HCT116 (cell line): ENCODE measurements at regions not wholly inside any gene's neighbourhood (a gene's known extent, or its start where the extent isn't known, plus 50 kb on each side); places are given as distances from the start of the nearest gene placed in this dataset.

Experiments used
- ATAC-seq: fragments of 200-7000 bp; cut with Tn5 transposase; 2 replicates; pipeline ENCODE4 v1.9.1; 2020; ENCODE audit warnings: mild to moderate bottlenecking, moderate library complexity
- BruUV-seq: library from RNA; stranded (reverse); fragments of 400-500 nt; replicated peaks from 2 replicates; lab custom pipeline; 2021; lab: Mats Ljungman, UMichigan
- CTCF ChIA-PET: fragments of 300-600 bp; sonication (Branson Sonifier 250); formaldehyde crosslinking; loops from one replicate; lab custom pipeline; 2021; ENCODE audit warnings: antibody characterized with exemption; lab: Charles Lee
- POLR2A ChIA-PET: fragments of 300-600, 350-600 bp; sonication (Branson Sonifier 250); formaldehyde crosslinking; loops from one replicate; lab custom pipeline; 2021; ENCODE audit warnings: antibody characterized with exemption; lab: Charles Lee
- RAD21 ChIA-PET, 2 experiments: fragments of 300-600 bp; sonication (Branson Sonifier 250); formaldehyde crosslinking; loops; one replicate each; lab custom pipeline; 2023; ENCODE audit warnings: low total read pairs in 2 of 2; ENCODE audit not compliant: uncharacterized antibody in 2 of 2, unreplicated experiment in 2 of 2, low non-redundant PET in 1 of 2; lab: Charles Lee
- DNase-seq: peaks from one replicate; pipeline ENCODE4 v3.0.0-alpha.2; 2010; ENCODE audit warnings: low read depth, low spot score
- H2AFZ ChIP-seq: fragments of 200-600 bp; shearing (Covaris generic), sonication (generic); 2 replicates; pipeline ENCODE4 v1.6.1; 2017; ENCODE audit warnings: low read depth, mixed run types, mixed read lengths, antibody characterized with exemption, low read length; ENCODE audit not compliant: poor library complexity, severe bottlenecking
- H3K27ac ChIP-seq: 2 replicates; pipeline ENCODE4 v1.5.1; 2012; ENCODE audit warnings: low read depth, low read length
- H3K27me3 ChIP-seq: fragments of 200-600 bp; sonication (generic); 2 replicates; pipeline ENCODE4 v1.6.1; 2016; ENCODE audit warnings: mixed run types, low read length, mixed read lengths; ENCODE audit not compliant: insufficient read depth
- H3K36me3 ChIP-seq, 2 experiments: fragments of 200-500 bp in 1 of 2; fragments of 200-600 bp in 1 of 2; sonication (Bioruptor generic) in 1 of 2; sonication (generic) in 1 of 2; 2 replicates each; pipeline versions ENCODE4 v1.5.1 to v1.6.1; 2014 to 2016; ENCODE audit warnings: low read length in 2 of 2, inconsistent platforms in 1 of 2, mixed read lengths in 1 of 2, mixed run types in 1 of 2; ENCODE audit not compliant: insufficient read depth in 2 of 2, control insufficient read depth in 1 of 2
- H3K4me1 ChIP-seq, 2 experiments: fragments of 200-600 bp in 1 of 2; sonication (generic) in 1 of 2; 2 replicates each; pipeline versions ENCODE4 v1.5.1 to v1.6.1; 2012 to 2017; ENCODE audit warnings: low read length in 2 of 2, inconsistent platforms in 1 of 2, mild to moderate bottlenecking in 1 of 2, mixed read lengths in 1 of 2, mixed run types in 1 of 2, moderate library complexity in 1 of 2; ENCODE audit not compliant: insufficient read depth in 2 of 2, control insufficient read depth in 1 of 2
- H3K4me2 ChIP-seq: fragments of 200-600 bp; sonication (generic); 2 replicates; pipeline ENCODE4 v1.6.1; 2017; ENCODE audit warnings: mixed run types, low read length, mixed read lengths
- H3K4me3 ChIP-seq, 2 experiments: fragments of 200-600 bp in 1 of 2; sonication (generic) in 1 of 2; replicated peaks in 1 of 2; 2 replicates each; pipeline ENCODE4 v1.5.1; 2011 to 2016; ENCODE audit warnings: low read length in 2 of 2, control low read depth in 1 of 2, low read depth in 1 of 2, mild to moderate bottlenecking in 1 of 2, mixed read lengths in 1 of 2, mixed run types in 1 of 2
- H3K79me2 ChIP-seq: fragments of 200-600 bp; sonication (generic); 2 replicates; pipeline ENCODE4 v1.6.1; 2017; ENCODE audit warnings: mild to moderate bottlenecking, mixed run types, low read length, moderate library complexity, mixed read lengths; ENCODE audit not compliant: insufficient read depth
- H3K9ac ChIP-seq: fragments of 200-600 bp; sonication (generic); 2 replicates; pipeline ENCODE4 v1.6.1; 2016; ENCODE audit warnings: low read length, mixed read lengths
- H3K9me2 ChIP-seq: fragments of 200-600 bp; sonication (generic), shearing (Covaris generic); 2 replicates; pipeline ENCODE4 v1.6.1; 2017; ENCODE audit warnings: mixed run types, mild to moderate bottlenecking, moderate library complexity; ENCODE audit not compliant: insufficient read depth
- H3K9me3 ChIP-seq, 2 experiments: fragments of 200-500 bp in 1 of 2; fragments of 200-600 bp in 1 of 2; sonication (Bioruptor generic) in 1 of 2; sonication (generic) in 1 of 2; 2 replicates each; pipeline ENCODE4 v1.6.1; 2014 to 2017; ENCODE audit warnings: low read length in 2 of 2, mixed read lengths in 2 of 2, inconsistent platforms in 1 of 2, low read depth in 1 of 2, mild to moderate bottlenecking in 1 of 2, mixed run types in 1 of 2, moderate library complexity in 1 of 2; ENCODE audit not compliant: control insufficient read depth in 1 of 2, insufficient read depth in 1 of 2
- H4K20me1 ChIP-seq: fragments of 200-600 bp; sonication (generic), shearing (Covaris generic); 2 replicates; pipeline ENCODE4 v1.6.1; 2017; ENCODE audit warnings: mixed run types, mild to moderate bottlenecking, moderate library complexity; ENCODE audit not compliant: insufficient read depth
- ATF3 ChIP-seq: IDR thresholded peaks from 2 replicates; pipeline ENCODE4 v1.6.1; 2012
- CBX3 ChIP-seq: IDR thresholded peaks from 2 replicates; pipeline ENCODE4 v1.6.1; 2012; ENCODE audit warnings: low read depth
- EGR1 ChIP-seq: IDR thresholded peaks from 2 replicates; pipeline ENCODE4 v1.6.1; 2012; ENCODE audit warnings: low read depth
- ELF1 ChIP-seq: IDR thresholded peaks from 2 replicates; pipeline ENCODE4 v1.6.1; 2012; ENCODE audit warnings: low read depth, borderline replicate concordance
- FOSL1 ChIP-seq: IDR thresholded peaks from 2 replicates; pipeline ENCODE4 v1.6.1; 2012; ENCODE audit warnings: low read depth
- POLR2A ChIP-seq: IDR thresholded peaks from 2 replicates; pipeline ENCODE4 v1.7.0; 2011; ENCODE audit warnings: borderline replicate concordance; ENCODE audit not compliant: insufficient read depth, insufficient read length; ENCODE audit errors: extremely low read depth
- RAD21 ChIP-seq: IDR thresholded peaks from 2 replicates; pipeline ENCODE4 v1.6.1; 2012; ENCODE audit warnings: low read depth, mild to moderate bottlenecking
- REST ChIP-seq: IDR thresholded peaks from 2 replicates; pipeline ENCODE4 v1.6.1; 2012; ENCODE audit warnings: low read depth
- SIN3A ChIP-seq: IDR thresholded peaks from 2 replicates; pipeline ENCODE4 v1.6.1; 2012; ENCODE audit warnings: low read depth
- TCF7L2 ChIP-seq: IDR thresholded peaks from 2 replicates; pipeline ENCODE4 v1.7.0; 2011; ENCODE audit warnings: borderline replicate concordance, inconsistent platforms; ENCODE audit not compliant: insufficient read depth, insufficient read length; ENCODE audit errors: extremely low read depth
- ZBTB33 ChIP-seq: IDR thresholded peaks from 2 replicates; pipeline ENCODE4 v1.6.1; 2011; ENCODE audit warnings: mild to moderate bottlenecking, low read length, moderate library complexity; ENCODE audit not compliant: insufficient replicate concordance; ENCODE audit errors: extremely low read depth
- ZFX ChIP-seq: fragments of 450-650 bp; IDR thresholded peaks from 2 replicates; pipeline ENCODE4 v1.6.1; 2017
- intact Hi-C: fragments of 100-400 bp; cut with micrococcal nuclease; formaldehyde crosslinking; loops from 2 replicates; pipeline ENCODE4 v1.10.0; 2022

- POLR2A ChIA-PET = no interaction called here
Measured at GRCh38 chr13:83136660-83137059, 745.6 kb downstream of the SLITRK1 start.

More at GRCh38 chr13:83136660-83137059, 745.6 kb downstream of the SLITRK1 start:
- DNase-seq (no peak), ATAC-seq (no peak)
- H3K36me3 ChIP-seq = no peaks in the 10 kb centered on the region
- ChIA-PET CTCF (no interaction called here), RAD21 (no interaction called here)
- BruUV-seq = no TSS peak
- H3K79me2 ChIP-seq = no peaks in the 10 kb centered on the region
- no peak overlapping the region for H3K4me2 ChIP-seq
- no peak for TF ChIP-seq REST
- no peak for TF ChIP-seq RAD21
- TF ChIP-seq ZBTB33 = no peak
- no peak for TF ChIP-seq CBX3
- TF ChIP-seq ZFX = no peak
- TF ChIP-seq TCF7L2 = no peak
- no peak for TF ChIP-seq ELF1
- no peak for TF ChIP-seq POLR2A
- TF ChIP-seq FOSL1 = no peak
- no peak for TF ChIP-seq EGR1
- no peak for TF ChIP-seq SIN3A
- no peak for TF ChIP-seq ATF3
- H3K4me1 ChIP-seq = no peaks in the 10 kb centered on the region
- H3K9ac ChIP-seq = no peak overlapping the region
- intact Hi-C loops = no loop called here
- H3K27ac ChIP-seq = no peak overlapping the region
- H2AFZ ChIP-seq = no peak overlapping the region
- H3K9me2 ChIP-seq = no peaks in the 10 kb centered on the region
- H3K27me3 ChIP-seq = no peaks in the 10 kb centered on the region
- no peak overlapping the region for H3K4me3 ChIP-seq
- H3K9me3 ChIP-seq = peaks cover 0 to 3% of the 10 kb centered on the region in 2 experiments; a peak in 1 of 4 replicates
- no peaks in the 10 kb centered on the region for H4K20me1 ChIP-seq
